Hepatic stellate cell (primary cell): ENCODE measurements at regions not wholly inside any gene's neighbourhood (a gene's known extent, or its start where the extent isn't known, plus 50 kb on each side); places are given as distances from the start of the nearest gene placed in this dataset.
"Not testable (repeated sequence)": the region's sequence is repeated elsewhere in the genome, so short reads cannot be mapped to it uniquely, and the experiment has no call there.

Experiments
- DNase-seq: peaks from one replicate; pipeline ENCODE4 v3.0.0; 2011; ENCODE audit warnings: low spot score

GRCh38 chr6:159522877-159523547 lies 170.0 kb downstream of the SOD2 start:
- DNase-seq, result no peak

- DNase-seq, result no peak
Observed at GRCh38 chr6:159521962-159522361, 171.1 kb downstream of the SOD2 start.

DNA sequence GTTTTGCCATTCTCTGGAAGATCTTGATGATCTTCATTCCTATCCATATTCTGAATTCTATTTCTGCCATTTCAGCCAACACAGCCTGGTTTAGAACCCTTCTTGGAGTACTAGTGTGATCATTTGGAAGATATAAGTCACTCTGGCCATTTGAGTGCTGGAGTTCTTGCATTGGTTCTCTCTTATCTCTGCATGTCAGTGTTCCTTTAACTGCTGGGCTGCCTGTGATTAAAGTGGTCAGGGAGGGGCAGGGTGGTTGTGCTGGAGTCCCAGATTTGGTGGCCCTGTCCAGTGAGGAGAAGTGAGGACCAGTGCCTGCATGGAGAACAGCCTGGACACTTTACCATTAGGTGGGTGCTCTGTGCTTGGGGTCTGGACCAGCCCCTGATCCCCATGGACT lies 173.0 kb downstream of the SOD2 start:
- DNase-seq, result no peak

DNA sequence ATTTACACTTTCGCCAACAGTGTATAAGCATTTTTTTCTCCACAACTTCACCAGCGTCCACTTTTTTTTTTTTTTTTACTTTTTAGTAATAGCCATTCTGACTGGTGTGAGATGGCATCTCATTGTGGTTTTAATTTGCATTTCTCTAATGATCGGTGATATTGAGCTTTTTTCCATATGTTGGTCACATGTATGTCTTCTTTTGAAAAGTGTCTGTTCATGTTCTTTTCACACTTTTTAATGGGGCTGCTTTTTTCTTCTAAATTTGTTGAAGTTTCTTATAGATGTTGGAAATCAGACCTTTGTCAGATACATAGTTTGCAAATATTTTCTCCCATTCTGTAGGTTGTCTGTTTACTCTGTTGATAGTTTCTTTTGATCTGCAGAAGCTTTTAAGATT lies 177.2 kb downstream of the SOD2 start:
- DNase-seq, result not testable (repeated sequence)

GRCh38 chr6:159513914-159514313 lies 179.1 kb downstream of the SOD2 start:
- DNase-seq, result no peak

DNA sequence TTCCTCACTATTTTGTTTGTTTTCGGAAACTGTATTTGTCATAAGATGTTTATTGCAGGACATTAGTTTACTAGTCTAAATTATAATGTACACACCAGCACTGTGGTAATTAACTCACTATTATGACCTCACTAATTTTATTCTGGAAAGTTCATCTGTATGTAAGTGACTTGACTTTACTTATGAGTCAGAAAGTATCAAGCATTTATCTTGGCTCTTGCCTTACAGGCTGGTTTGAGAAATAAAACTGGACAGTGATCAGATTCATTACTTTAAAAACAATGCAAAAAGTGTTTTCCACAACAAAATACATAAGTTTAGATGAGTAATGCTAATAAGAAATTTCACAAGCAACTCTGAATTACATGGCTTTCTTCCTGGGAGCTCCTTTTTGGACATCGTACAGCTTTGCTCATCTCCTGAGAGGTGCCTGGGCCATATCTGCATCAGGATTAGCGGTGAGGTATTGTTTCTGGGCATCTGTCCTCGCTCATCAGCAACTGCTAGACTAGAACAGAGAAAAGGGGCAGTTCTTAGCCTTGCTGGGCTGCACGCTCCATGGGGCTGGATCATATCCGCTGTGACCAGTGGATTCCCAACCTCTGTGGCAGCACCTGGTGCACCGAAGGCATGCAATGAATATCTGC lies 179.8 kb downstream of the SOD2 start:
- DNase-seq, result no peak

DNA sequence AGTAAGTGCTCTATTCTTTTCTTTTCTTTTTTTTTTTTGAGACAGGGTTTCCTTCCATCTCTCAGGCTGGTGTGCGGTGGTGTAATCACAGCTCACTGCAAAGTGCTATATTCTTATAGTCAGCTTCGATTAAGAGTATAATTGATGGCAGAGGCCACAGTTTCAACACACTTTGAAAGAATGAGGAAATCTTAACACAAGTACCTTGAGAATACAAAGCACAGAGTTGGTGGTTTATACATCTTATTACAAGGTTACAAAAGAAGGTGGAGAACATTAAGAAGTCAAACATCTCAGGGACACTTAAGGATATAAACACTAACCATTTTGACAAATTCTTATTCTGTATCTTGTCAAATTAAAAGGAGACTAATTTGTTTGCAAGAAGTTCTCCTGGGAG lies 180.5 kb downstream of the SOD2 start:
- no peak for DNase-seq

DNA sequence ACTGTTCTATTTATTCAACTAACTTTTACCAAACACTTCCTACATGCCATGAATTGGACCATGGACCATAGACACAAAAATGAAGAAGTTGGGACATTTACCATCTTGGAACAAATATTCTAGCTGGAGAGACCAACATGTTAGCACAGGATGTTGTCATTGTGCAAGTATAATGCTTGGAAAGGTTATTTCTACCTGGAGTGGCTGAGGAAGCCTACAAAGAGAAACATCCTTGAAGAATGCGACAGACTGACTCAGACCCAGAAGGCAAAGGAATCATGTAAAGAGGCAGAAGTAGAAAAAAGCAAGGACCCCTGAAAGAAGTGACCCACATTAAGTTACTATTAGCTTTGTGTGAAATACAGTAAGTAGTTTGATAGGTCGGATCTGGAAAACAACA lies 180.9 kb downstream of the SOD2 start:
- DNase-seq, result no peak

DNA sequence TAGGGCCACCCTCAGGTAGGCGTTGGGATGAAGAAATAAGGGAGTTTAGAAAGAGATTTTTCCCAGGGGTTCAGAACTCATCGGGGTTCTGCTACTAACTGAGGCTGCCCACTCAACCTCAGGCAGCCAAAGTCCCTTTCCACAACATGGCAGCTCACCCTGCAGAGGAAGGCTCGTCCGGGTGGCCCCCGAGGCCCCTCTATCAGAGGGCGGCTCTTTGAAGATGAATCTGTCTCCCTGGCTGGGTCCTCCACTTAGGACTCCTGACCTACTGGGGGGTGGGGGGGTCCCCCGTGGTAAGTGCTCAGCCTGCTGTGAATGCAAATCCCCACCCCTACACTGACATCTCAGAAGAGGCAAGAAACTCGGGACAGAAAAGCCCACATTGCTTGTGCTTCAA lies 182.9 kb downstream of the SOD2 start:
- no peak for DNase-seq

GRCh38 chr6:159508931-159509330 lies 184.1 kb downstream of the SOD2 start:
- no peak for DNase-seq

- DNase-seq, result no peak
Observed at GRCh38 chr6:159506048-159506447, 187.0 kb downstream of the SOD2 start.

GRCh38 chr6:159505140-159505922 lies 187.7 kb downstream of the SOD2 start:
- DNase-seq, result no peak

DNA sequence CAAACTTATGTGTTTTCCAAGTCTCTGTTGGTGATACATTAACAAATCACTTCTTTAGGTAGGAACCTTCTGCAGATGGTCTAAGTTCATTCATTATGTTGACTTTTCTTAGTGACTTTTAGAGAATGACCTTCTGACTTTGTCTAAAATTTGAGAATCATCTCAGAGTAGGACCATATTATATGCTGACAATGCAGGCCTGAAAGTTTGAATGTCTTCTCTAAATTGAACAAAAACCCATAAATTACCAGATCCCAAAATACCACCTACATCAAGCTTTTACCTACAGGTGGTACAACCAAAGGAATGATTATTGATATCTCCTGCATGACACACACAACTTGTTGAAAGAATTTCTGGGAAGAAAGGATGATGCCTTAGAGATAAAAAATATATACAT lies 191.5 kb downstream of the SOD2 start:
- no peak for DNase-seq

DNA sequence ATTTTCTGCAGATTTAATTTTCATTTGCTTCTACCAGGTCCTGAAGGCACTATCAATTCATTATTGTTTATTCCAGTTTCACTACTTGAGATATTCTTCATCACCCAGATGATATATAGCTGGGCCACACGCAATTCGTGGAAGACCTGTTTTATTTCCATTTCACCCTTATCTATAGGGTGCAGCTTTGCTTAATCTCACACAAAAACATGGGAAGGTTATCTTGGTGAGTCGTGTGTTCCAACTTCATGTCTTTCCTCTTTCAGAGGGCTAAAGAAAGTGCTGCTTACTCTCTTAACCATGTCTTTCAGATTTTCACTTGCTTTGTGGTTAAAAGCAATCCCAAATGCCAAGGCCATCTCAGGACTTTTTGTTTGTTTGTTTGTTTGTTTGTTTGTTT lies 194.0 kb downstream of the SOD2 start:
- no peak for DNase-seq

GRCh38 chr6:159494586-159494972 lies 198.5 kb downstream of the SOD2 start:
- no peak for DNase-seq

DNA sequence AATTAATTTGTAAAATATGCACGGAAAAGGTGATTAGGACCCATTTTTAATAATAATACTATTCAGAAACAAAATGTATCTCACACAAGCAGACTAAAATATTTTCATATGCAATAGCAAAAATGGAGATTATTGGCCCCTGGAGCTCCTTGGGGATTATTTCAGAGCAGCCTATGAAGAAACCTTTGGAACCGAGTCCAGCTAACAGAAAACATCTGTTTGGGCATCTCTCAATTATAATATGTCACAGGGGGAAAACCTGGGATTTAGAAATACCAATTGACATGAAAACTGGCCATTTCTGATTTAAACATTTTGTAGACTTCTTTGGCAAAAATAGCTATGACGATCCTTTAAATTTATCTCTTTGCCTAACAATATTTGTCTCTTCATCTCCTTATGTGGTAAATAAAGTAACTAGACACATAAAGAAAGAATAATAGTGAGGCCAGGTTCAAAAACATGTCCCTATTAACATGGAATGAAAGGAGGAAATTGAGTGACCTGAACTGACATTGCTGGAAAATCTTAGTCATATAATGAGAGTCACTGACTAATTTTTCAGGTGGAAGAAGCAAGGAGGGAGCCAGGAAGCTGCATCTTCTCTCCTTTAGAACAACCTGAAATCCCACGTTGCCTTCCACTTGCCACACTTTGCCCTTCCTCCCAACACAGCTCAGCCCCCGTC lies 199.0 kb downstream of the SOD2 start:
- no peak for DNase-seq

GRCh38 chr6:159493231-159493897 lies 199.7 kb downstream of the SOD2 start:
- DNase-seq, result no peak

GRCh38 chr6:159490298-159490937 lies 202.6 kb downstream of the SOD2 start:
- no peak for DNase-seq

DNA sequence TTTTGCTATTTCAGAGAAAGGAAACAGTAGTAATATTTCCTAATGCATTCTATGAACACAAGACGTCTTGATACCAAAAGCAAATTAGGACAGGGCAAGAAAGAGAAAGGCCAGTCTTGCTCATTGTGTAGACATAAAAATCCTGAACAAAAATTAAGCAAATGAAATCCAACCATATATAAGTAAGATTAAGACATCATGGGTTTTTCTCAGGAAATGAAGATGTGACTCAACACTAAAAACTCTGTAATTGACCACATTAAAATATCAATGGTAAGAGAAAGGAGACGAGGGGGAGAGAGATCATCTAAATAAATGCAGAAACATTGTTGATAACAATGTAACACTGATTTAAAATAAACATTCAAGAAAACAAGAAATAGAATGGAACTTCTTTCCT lies 205.4 kb downstream of the SOD2 start:
- no peak for DNase-seq

DNA sequence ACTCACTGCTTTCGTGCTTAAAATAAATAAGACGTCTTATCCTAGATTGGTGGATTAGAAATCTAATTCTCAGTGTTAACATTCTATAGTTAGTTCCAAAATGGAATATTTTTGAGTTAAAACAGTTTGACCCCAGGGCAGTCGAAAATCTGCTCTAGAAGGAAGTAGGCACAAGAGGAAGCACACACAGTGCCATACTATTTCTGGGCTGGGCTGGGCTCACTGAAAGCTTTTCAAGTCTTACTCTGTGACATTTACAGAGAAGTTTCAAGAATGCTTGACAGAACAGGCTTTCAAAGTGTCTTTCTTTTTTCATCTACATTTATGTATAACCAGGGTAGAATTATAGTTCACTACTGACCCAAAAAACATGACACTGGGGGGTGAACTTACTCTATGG lies 209.8 kb downstream of the SOD2 start:
- no peak for DNase-seq

DNA sequence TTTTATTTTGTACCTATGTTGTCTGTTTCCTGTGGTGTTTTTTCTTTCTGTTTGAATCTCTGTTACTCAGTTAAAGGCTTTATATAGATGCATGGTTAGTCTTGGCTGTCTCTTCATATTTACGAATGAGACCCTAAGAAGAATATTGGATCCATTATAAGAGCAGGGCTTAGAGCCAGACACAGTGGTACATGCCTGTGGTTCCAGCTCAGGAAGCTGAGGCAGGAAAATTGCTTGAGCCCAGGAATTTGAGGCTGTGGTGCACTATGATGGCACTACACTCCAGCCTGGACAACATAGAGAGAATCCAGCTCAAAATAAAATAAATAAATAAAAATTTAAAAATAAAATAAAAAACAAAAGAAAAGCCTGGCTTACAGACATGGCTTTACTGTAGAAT lies 211.1 kb downstream of the SOD2 start:
- no peak for DNase-seq

GRCh38 chr6:159480471-159480870 lies 212.6 kb downstream of the SOD2 start:
- no peak for DNase-seq
